BLaER1 treated with 17β-estradiol and CSF1 and Interleukin-3, amounts not matched to agents 10 nM and 100 nM (cell line): ENCODE measurements at regions not wholly inside any gene's neighbourhood (a gene's known extent, or its start where the extent isn't known, plus 50 kb on each side); places are given as distances from the start of the nearest gene placed in this dataset.

Experiments used
- H3K27ac ChIP-seq, 11 experiments: shearing (Covaris generic); formaldehyde crosslinking; 2 replicates each; pipeline ENCODE4 v1.8.1; 2022
- H3K27me3 ChIP-seq, 11 experiments: shearing (Covaris generic); formaldehyde crosslinking; 2 replicates each; pipeline ENCODE4 v1.8.1; 2022
- H3K36me3 ChIP-seq, 11 experiments: shearing (Covaris generic); formaldehyde crosslinking; 2 replicates each; pipeline ENCODE4 v1.8.1; 2022
- H3K4me1 ChIP-seq, 10 experiments: shearing (Covaris generic); formaldehyde crosslinking; 2 replicates each; pipeline ENCODE4 v1.8.1; 2022
- H3K4me2 ChIP-seq, 11 experiments: shearing (Covaris generic); formaldehyde crosslinking; 2 replicates each; pipeline ENCODE4 v1.8.1; 2022
- H3K4me3 ChIP-seq, 10 experiments: shearing (Covaris generic); formaldehyde crosslinking; 2 replicates each; pipeline ENCODE4 v1.8.1; 2022
- H3K9ac ChIP-seq, 11 experiments: shearing (Covaris generic); formaldehyde crosslinking; 2 replicates each; pipeline ENCODE4 v1.8.1; 2022
- H3K9me3 ChIP-seq, 11 experiments: shearing (Covaris generic); formaldehyde crosslinking; replicated peaks in 1 of 11; 2 replicates each; pipeline ENCODE4 v1.8.1; 2022
- H4K20me1 ChIP-seq, 11 experiments: shearing (Covaris generic); formaldehyde crosslinking; 2 replicates each; pipeline ENCODE4 v1.8.1; 2022
- Cebpa-rat ChIP-seq, 11 experiments: shearing (Covaris generic); IDR thresholded peaks; 2 replicates each; pipeline ENCODE4 v1.8.1; 2022

- peak overlapping the region in 2 of 11 experiments; percentile 6 to 10; a peak in 1 of 22 replicates for H3K4me2 ChIP-seq
Measured at GRCh38 chrX:68932611-68933010, 103.8 kb downstream of the EFNB1 start.

GRCh38 chrX:68931345-68931744 is 102.5 kb downstream of the EFNB1 start:
- no peaks in the 10 kb centered on the region for H3K9me3 ChIP-seq
- TF ChIP-seq Cebpa-rat (IDR thresholded peaks at IDR 0.05): no peak
- peak overlapping the region; percentile 29 to 64 (median 56); a peak in 20 of 22 replicates for H3K4me2 ChIP-seq
- H4K20me1 ChIP-seq: peaks cover 0 to 5% (median 0%) of the 10 kb centered on the region in 11 experiments; a peak in 3 of 22 replicates
- H3K36me3 ChIP-seq: no peaks in the 10 kb centered on the region
- H3K27ac ChIP-seq: peak overlapping the region in 7 of 11 experiments; percentile 17 to 68 (median 55); a peak in 11 of 22 replicates
- peak overlapping the region in 3 of 11 experiments; percentile 34 to 56 (median 41); a peak in 4 of 22 replicates for H3K9ac ChIP-seq
- H3K4me1 ChIP-seq: peaks cover 21 to 63% (median 49%) of the 10 kb centered on the region in 10 experiments; a peak in 19 of 20 replicates
- no peak overlapping the region for H3K4me3 ChIP-seq
- H3K27me3 ChIP-seq: peaks cover 41 to 94% (median 76%) of the 10 kb centered on the region in 11 experiments

More at GRCh38 chrX:68932611-68933010, 103.8 kb downstream of the EFNB1 start:
- peaks cover 31 to 76% (median 59%) of the 10 kb centered on the region in 10 experiments for H3K4me1 ChIP-seq
- H3K27ac ChIP-seq: no peak overlapping the region
- H3K9ac ChIP-seq: no peak overlapping the region
- H3K36me3 ChIP-seq: no peaks in the 10 kb centered on the region
- H3K4me3 ChIP-seq: no peak overlapping the region
- TF ChIP-seq Cebpa-rat (IDR thresholded peaks at IDR 0.05): no peak
- H3K9me3 ChIP-seq: no peaks in the 10 kb centered on the region
- peaks cover 0 to 5% (median 0%) of the 10 kb centered on the region in 11 experiments; a peak in 3 of 22 replicates for H4K20me1 ChIP-seq
- H3K27me3 ChIP-seq: peaks cover 45 to 93% (median 69%) of the 10 kb centered on the region in 11 experiments

- Histone ChIP-seq H3K27me3 (peaks cover 35 to 92% (median 70%) of the 10 kb centered on the region in 11 experiments), H3K36me3 (no peaks in the 10 kb centered on the region), H3K4me2 (peak overlapping the region; percentile 29 to 64 (median 56); a peak in 20 of 22 replicates), H3K4me3 (no peak overlapping the region), H3K27ac (peak overlapping the region in 6 of 11 experiments; percentile 41 to 68 (median 56); a peak in 10 of 22 replicates), H3K4me1 (peaks cover 15 to 57% (median 43%) of the 10 kb centered on the region in 10 experiments; a peak in 19 of 20 replicates), H3K9me3 (no peaks in the 10 kb centered on the region), H3K9ac (peak overlapping the region in 3 of 11 experiments; percentile 34 to 56 (median 41); a peak in 4 of 22 replicates), H4K20me1 (peaks cover 0 to 5% (median 0%) of the 10 kb centered on the region in 11 experiments; a peak in 2 of 22 replicates)
- TF ChIP-seq Cebpa-rat (IDR thresholded peaks at IDR 0.05): no peak
Measured at GRCh38 chrX:68930542-68931317, 101.9 kb downstream of the EFNB1 start.

- peaks cover 11 to 45% (median 31%) of the 10 kb centered on the region in 10 experiments; a peak in 19 of 20 replicates for H3K4me1 ChIP-seq
- H3K9ac ChIP-seq: no peak overlapping the region
- no peaks in the 10 kb centered on the region for H3K36me3 ChIP-seq
- no peak for TF ChIP-seq Cebpa-rat (IDR thresholded peaks at IDR 0.05)
- H3K27ac ChIP-seq: 0 out of 22 replicates have a peak overlapping the region, but pooled peaks of 1 of the 11 experiments have one; percentile 9
- H3K27me3 ChIP-seq: peaks cover 27 to 90% (median 63%) of the 10 kb centered on the region in 11 experiments; a peak in 21 of 22 replicates
- peaks cover 0 to 5% (median 0%) of the 10 kb centered on the region in 11 experiments; a peak in 2 of 22 replicates for H4K20me1 ChIP-seq
- no peak overlapping the region for H3K4me3 ChIP-seq
- H3K4me2 ChIP-seq: peak overlapping the region in 10 of 11 experiments; percentile 6 to 52 (median 44); a peak in 16 of 22 replicates
- H3K9me3 ChIP-seq: no peaks in the 10 kb centered on the region
Measured at GRCh38 chrX:68929332-68930150, 100.7 kb downstream of the EFNB1 start.

- no peak overlapping the region for H3K4me3 ChIP-seq
- H3K27me3 ChIP-seq: peaks cover 29 to 91% (median 63%) of the 10 kb centered on the region in 11 experiments; a peak in 21 of 22 replicates
- peak overlapping the region in 4 of 11 experiments; percentile 44 to 47 (median 46); a peak in 6 of 22 replicates for H3K4me2 ChIP-seq
- no peak for TF ChIP-seq Cebpa-rat (IDR thresholded peaks at IDR 0.05)
- H3K9ac ChIP-seq: no peak overlapping the region
- H3K36me3 ChIP-seq: no peaks in the 10 kb centered on the region
- H3K4me1 ChIP-seq: peaks cover 8 to 48% (median 37%) of the 10 kb centered on the region in 10 experiments; a peak in 19 of 20 replicates
- H3K9me3 ChIP-seq: no peaks in the 10 kb centered on the region
- H3K27ac ChIP-seq: 0 out of 22 replicates have a peak overlapping the region, but pooled peaks of 1 of the 11 experiments have one; percentile 9
- peaks cover 0 to 5% (median 0%) of the 10 kb centered on the region in 11 experiments; a peak in 2 of 22 replicates for H4K20me1 ChIP-seq
Measured at GRCh38 chrX:68928401-68928800, 99.6 kb downstream of the EFNB1 start.

GRCh38 chrX:68927178-68927577 is 98.4 kb downstream of the EFNB1 start:
- Histone ChIP-seq H3K4me3 (no peak overlapping the region), H3K4me2 (no peak overlapping the region), H3K27ac (no peak overlapping the region), H3K9ac (no peak overlapping the region), H3K9me3 (no peaks in the 10 kb centered on the region), H3K27me3 (peaks cover 41 to 95% (median 70%) of the 10 kb centered on the region in 11 experiments), H3K36me3 (no peaks in the 10 kb centered on the region), H4K20me1 (peaks cover 0 to 5% (median 0%) of the 10 kb centered on the region in 11 experiments; a peak in 2 of 22 replicates), H3K4me1 (peaks cover 8 to 53% (median 42%) of the 10 kb centered on the region in 10 experiments; a peak in 19 of 20 replicates)
- no peak for TF ChIP-seq Cebpa-rat (IDR thresholded peaks at IDR 0.05)

GRCh38 chrX:68923147-68923546 is 94.3 kb downstream of the EFNB1 start:
- Histone ChIP-seq H4K20me1 (no peaks in the 10 kb centered on the region; a peak in 1 of 22 replicates), H3K4me2 (peak overlapping the region in 9 of 11 experiments; percentile 17 to 62 (median 37); a peak in 14 of 22 replicates), H3K9me3 (no peaks in the 10 kb centered on the region), H3K27me3 (peaks cover 55 to 97% (median 85%) of the 10 kb centered on the region in 11 experiments), H3K36me3 (no peaks in the 10 kb centered on the region), H3K9ac (no peak overlapping the region), H3K4me3 (no peak overlapping the region), H3K27ac (no peak overlapping the region), H3K4me1 (peaks cover 0 to 49% (median 28%) of the 10 kb centered on the region in 10 experiments; a peak in 17 of 20 replicates)
- no peak for TF ChIP-seq Cebpa-rat (IDR thresholded peaks at IDR 0.05)

- TF ChIP-seq Cebpa-rat (IDR thresholded peaks at IDR 0.05): no peak
- Histone ChIP-seq H3K4me2 (peak overlapping the region in 7 of 11 experiments; percentile 1 to 30 (median 15); a peak in 5 of 22 replicates), H3K9ac (no peak overlapping the region)
Measured at GRCh38 chrX:68922013-68922412, 93.2 kb downstream of the EFNB1 start.

More at GRCh38 chrX:68922013-68922412, 93.2 kb downstream of the EFNB1 start:
- Histone ChIP-seq H3K27ac (no peak overlapping the region), H3K9me3 (no peaks in the 10 kb centered on the region), H3K36me3 (no peaks in the 10 kb centered on the region), H4K20me1 (no peaks in the 10 kb centered on the region; a peak in 2 of 22 replicates), H3K4me1 (peaks cover 0 to 49% (median 28%) of the 10 kb centered on the region in 10 experiments; a peak in 17 of 20 replicates), H3K27me3 (peaks cover 58 to 97% (median 85%) of the 10 kb centered on the region in 11 experiments), H3K4me3 (no peak overlapping the region)
